SK-N-SH (cell line): ENCODE measurements at regions not wholly inside any gene's neighbourhood (a gene's known extent, or its start where the extent isn't known, plus 50 kb on each side); places are given as distances from the start of the nearest gene placed in this dataset.
A peak's percentile ranks its signal among the peaks of the same experiment; 100 is the strongest.

Experiments
- CTCF ChIA-PET: fragments of 300-600, 350-600 bp; formaldehyde crosslinking; extraction: SDS; loops from one replicate; lab custom pipeline; 2021; lab: Yijun Ruan, JAX
- POLR2A ChIA-PET: fragments of 350-600 bp; sonication (Branson Sonifier 250); formaldehyde crosslinking; extraction: SDS; loops from one replicate; lab custom pipeline; 2020; ENCODE audit warnings: antibody characterized with exemption, inconsistent platforms; lab: Yijun Ruan, JAX
- DNase-seq: peaks from one replicate; pipeline ENCODE4 v3.0.0; 2012
- H2AFZ ChIP-seq: fragments of 200-600 bp; sonication (generic); 2 replicates; pipeline ENCODE4 v1.8.1; 2016; ENCODE audit warnings: antibody characterized with exemption, mild to moderate bottlenecking, low read depth
- H3F3A ChIP-seq: fragments of 200-600 bp; sonication (generic); replicated peaks from 2 replicates; pipeline ENCODE3; 2016; ENCODE audit warnings: antibody characterized with exemption, mild to moderate bottlenecking; ENCODE audit not compliant: insufficient read depth
- H3K27ac ChIP-seq, 2 experiments: fragments of 200-500 bp in 1 of 2; fragments of 200-600 bp in 1 of 2; sonication (Bioruptor generic) in 1 of 2; sonication (generic), shearing (Covaris generic) in 1 of 2; 2 replicates each; pipeline versions ENCODE4 v1.5.1 to v1.6.1; 2014 to 2016; ENCODE audit warnings: low read depth in 2 of 2, inconsistent platforms in 1 of 2, low read length in 1 of 2, mild to moderate bottlenecking in 1 of 2, mixed read lengths in 1 of 2
- H3K27me3 ChIP-seq: fragments of 200-600 bp; sonication (generic), shearing (Covaris generic); 2 replicates; pipeline ENCODE4 v1.6.1; 2016; ENCODE audit warnings: mixed run types; ENCODE audit not compliant: insufficient read depth
- H3K36me3 ChIP-seq, 2 experiments: fragments of 200-500 bp in 1 of 2; fragments of 200-600 bp in 1 of 2; sonication (Bioruptor generic) in 1 of 2; sonication (generic) in 1 of 2; replicated peaks in 1 of 2; 2 replicates each; pipeline versions ENCODE3 to v1.5.1; 2014 to 2016; ENCODE audit warnings: low read length in 1 of 2, mild to moderate bottlenecking in 1 of 2; ENCODE audit not compliant: insufficient read depth in 2 of 2, control insufficient read depth in 1 of 2
- H3K4me1 ChIP-seq, 2 experiments: fragments of 200-500 bp in 1 of 2; fragments of 200-600 bp in 1 of 2; sonication (Bioruptor generic) in 1 of 2; sonication (generic), shearing (Covaris generic) in 1 of 2; 2 replicates each; pipeline versions ENCODE4 v1.5.1 to v1.6.1; 2014 to 2016; ENCODE audit warnings: low read depth in 1 of 2, low read length in 1 of 2, mixed run types in 1 of 2; ENCODE audit not compliant: insufficient read depth in 2 of 2, control insufficient read depth in 1 of 2
- H3K4me2 ChIP-seq: fragments of 200-600 bp; sonication (generic), shearing (Covaris generic); 2 replicates; pipeline ENCODE4 v1.6.1; 2017; ENCODE audit warnings: mixed run types
- H3K4me3 ChIP-seq, 2 experiments: fragments of 200-500 bp in 1 of 2; fragments of 200-600 bp in 1 of 2; sonication (Bioruptor generic) in 1 of 2; sonication (generic), shearing (Covaris generic) in 1 of 2; 2 replicates each; pipeline versions ENCODE4 v1.5.1 to v1.8.1; 2014 to 2016; ENCODE audit warnings: low read depth in 2 of 2, inconsistent platforms in 1 of 2, low read length in 1 of 2, mild to moderate bottlenecking in 1 of 2, mixed read lengths in 1 of 2, moderate library complexity in 1 of 2
- H3K79me2 ChIP-seq: fragments of 200-600 bp; sonication (generic); 2 replicates; pipeline ENCODE4 v1.8.1; 2017; ENCODE audit warnings: mild to moderate bottlenecking; ENCODE audit not compliant: insufficient read depth
- H3K9ac ChIP-seq: fragments of 200-600 bp; sonication (generic); 2 replicates; pipeline ENCODE4 v1.6.1; 2017; ENCODE audit warnings: mixed run types
- H3K9me2 ChIP-seq: fragments of 200-600 bp; sonication (generic); 2 replicates; pipeline ENCODE4 v1.6.1; 2017; ENCODE audit warnings: mixed run types
- H3K9me3 ChIP-seq: fragments of 200-600 bp; sonication (generic); 2 replicates; pipeline ENCODE4 v1.6.1; 2017; ENCODE audit warnings: mixed run types, mild to moderate bottlenecking, moderate library complexity
- H4K20me1 ChIP-seq: fragments of 200-600 bp; sonication (generic); 2 replicates; pipeline ENCODE4 v1.6.1; 2017; ENCODE audit warnings: mild to moderate bottlenecking, mixed run types; ENCODE audit not compliant: insufficient read depth
- EZH2phosphoT487 ChIP-seq: fragments of 200-600 bp; sonication (generic); IDR thresholded peaks from 2 replicates; pipeline ENCODE4 v1.6.1; 2017; ENCODE audit warnings: low read depth, mixed run types, mild to moderate bottlenecking, antibody characterized with exemption, moderate library complexity, borderline replicate concordance
- FOXJ3 ChIP-seq: sonication (generic); formaldehyde crosslinking; IDR thresholded peaks from 2 replicates; pipeline ENCODE4 v1.5.1; 2020; ENCODE audit warnings: mild to moderate bottlenecking, missing genetic modification reagents
- GABPA ChIP-seq: IDR thresholded peaks from 2 replicates; pipeline ENCODE4 v1.4.0; 2012; ENCODE audit warnings: low read depth, mild to moderate bottlenecking
- NRF1 ChIP-seq: IDR thresholded peaks from 2 replicates; pipeline ENCODE4 v1.6.1; 2012; ENCODE audit warnings: low read depth, mild to moderate bottlenecking, low read length
- RAD21 ChIP-seq: IDR thresholded peaks from 2 replicates; pipeline ENCODE4 v1.6.1; 2012; ENCODE audit warnings: mild to moderate bottlenecking, low read length
- SMC3 ChIP-seq: IDR thresholded peaks from 2 replicates; pipeline ENCODE4 v1.6.1; 2012; ENCODE audit warnings: low read depth, low read length, improper control_type of control experiment
- TCF12 ChIP-seq: IDR thresholded peaks from 2 replicates; pipeline ENCODE4 v1.4.0; 2012
- TEAD4 ChIP-seq: IDR thresholded peaks from 2 replicates; pipeline ENCODE4 v1.4.0; 2012; ENCODE audit warnings: mild to moderate bottlenecking, borderline replicate concordance; ENCODE audit not compliant: insufficient read depth
- WGBS: methylation state at CpG from one replicate; pipeline ENCODE4 v1.1.6; 2017; ENCODE audit warnings: low lambda C conversion rate; 5-methylcytosine and 5-hydroxymethylcytosine counted together
- TF ChIP-seq, protein P1 (sequence below): IDR thresholded peaks from 2 replicates; pipeline ENCODE4 v1.6.1; 2012; ENCODE audit warnings: mild to moderate bottlenecking, low read depth, low read length, moderate library complexity
- TF ChIP-seq, protein P2 (sequence below): IDR thresholded peaks from 2 replicates; pipeline ENCODE4 v1.4.0; 2012; ENCODE audit warnings: low read depth
- TF ChIP-seq, protein P3 (sequence below): fragments of 150-350 bp; IDR thresholded peaks from 2 replicates; pipeline ENCODE4 v1.6.1; 2016; ENCODE audit warnings: mild to moderate bottlenecking, low read depth, low read length
- TF ChIP-seq, protein P4 (sequence below): fragments of 200-600 bp; sonication (generic); IDR thresholded peaks from 2 replicates; pipeline ENCODE4 v1.6.1; 2017; ENCODE audit warnings: antibody characterized with exemption, mild to moderate bottlenecking, moderate library complexity

DNA sequence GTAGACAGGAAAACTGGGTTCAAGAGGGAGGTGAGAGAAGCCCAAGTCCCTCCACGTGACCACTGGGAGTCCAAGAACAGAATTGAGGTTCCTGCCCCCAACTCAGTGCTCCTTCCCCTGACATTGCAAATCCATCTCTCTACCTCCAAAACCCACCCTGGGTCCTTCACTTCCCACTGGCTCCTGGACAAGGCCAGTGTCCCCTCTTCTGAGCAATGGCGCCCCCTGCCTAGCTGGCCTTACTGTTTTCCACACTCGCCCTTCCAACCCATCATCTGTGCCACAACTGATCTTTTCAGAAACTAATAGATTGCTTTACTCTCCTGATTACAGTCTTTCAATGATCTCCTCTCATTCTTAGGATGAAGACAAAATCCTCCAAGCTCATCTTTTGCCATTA lies 200.3 kb downstream of the ANKRD60 start:
- CTCF ChIA-PET: interaction anchor here (0.6 to 1.5 kb wide), 4 partner anchors 11 to 317 kb away, joined by 3 to 7 read pairs (median 4); no protein-coding TSS in a partner anchor

DNA sequence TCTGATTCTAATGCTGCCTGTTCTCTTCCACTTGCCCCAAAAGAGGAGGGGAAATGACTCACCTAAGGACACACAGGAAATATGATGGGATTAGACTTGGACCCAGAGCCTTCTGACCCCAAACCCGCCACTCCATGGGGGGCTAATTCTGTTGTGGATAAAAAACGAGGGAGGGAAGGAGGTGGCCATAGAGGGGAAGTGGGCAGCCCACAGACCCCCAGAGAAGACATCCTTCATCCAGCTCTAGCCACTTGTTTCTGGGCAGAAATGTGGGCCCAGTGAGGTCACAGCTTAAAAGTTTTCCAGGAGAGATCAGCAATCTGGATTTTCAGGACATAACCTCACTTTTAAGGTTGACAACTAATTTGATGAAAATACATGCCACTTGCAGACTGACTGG lies 202.1 kb downstream of the ANKRD60 start:
- Histone ChIP-seq H3K4me3 (no peak overlapping the region), H3K79me2 (no peaks in the 10 kb centered on the region), H3K4me2 (no peak overlapping the region), H3K27me3 (no peaks in the 10 kb centered on the region), H2AFZ (no peak overlapping the region), H4K20me1 (no peaks in the 10 kb centered on the region), H3K36me3 (no peaks in the 10 kb centered on the region), H3K27ac (no peak overlapping the region), H3K9me3 (no peaks in the 10 kb centered on the region), H3K9me2 (no peaks in the 10 kb centered on the region), H3F3A (no peaks in the 10 kb centered on the region), H3K9ac (no peak overlapping the region), H3K4me1 (peaks cover 0 to 18% of the 10 kb centered on the region in 2 experiments; a peak in 2 of 4 replicates)
- ChIA-PET CTCF (interaction anchor here (1.5 to 2.2 kb wide), 2 partner anchors 28 to 61 kb away, joined by 3 to 8 read pairs; no protein-coding TSS in a partner anchor), POLR2A (no interaction called here)
- DNase-seq: no peak
- 30% methylated on average over 2 of the region's 2 CpGs for WGBS
- no peak for TF ChIP-seq EZH2phosphoT487
- TF ChIP-seq, protein P1, sequence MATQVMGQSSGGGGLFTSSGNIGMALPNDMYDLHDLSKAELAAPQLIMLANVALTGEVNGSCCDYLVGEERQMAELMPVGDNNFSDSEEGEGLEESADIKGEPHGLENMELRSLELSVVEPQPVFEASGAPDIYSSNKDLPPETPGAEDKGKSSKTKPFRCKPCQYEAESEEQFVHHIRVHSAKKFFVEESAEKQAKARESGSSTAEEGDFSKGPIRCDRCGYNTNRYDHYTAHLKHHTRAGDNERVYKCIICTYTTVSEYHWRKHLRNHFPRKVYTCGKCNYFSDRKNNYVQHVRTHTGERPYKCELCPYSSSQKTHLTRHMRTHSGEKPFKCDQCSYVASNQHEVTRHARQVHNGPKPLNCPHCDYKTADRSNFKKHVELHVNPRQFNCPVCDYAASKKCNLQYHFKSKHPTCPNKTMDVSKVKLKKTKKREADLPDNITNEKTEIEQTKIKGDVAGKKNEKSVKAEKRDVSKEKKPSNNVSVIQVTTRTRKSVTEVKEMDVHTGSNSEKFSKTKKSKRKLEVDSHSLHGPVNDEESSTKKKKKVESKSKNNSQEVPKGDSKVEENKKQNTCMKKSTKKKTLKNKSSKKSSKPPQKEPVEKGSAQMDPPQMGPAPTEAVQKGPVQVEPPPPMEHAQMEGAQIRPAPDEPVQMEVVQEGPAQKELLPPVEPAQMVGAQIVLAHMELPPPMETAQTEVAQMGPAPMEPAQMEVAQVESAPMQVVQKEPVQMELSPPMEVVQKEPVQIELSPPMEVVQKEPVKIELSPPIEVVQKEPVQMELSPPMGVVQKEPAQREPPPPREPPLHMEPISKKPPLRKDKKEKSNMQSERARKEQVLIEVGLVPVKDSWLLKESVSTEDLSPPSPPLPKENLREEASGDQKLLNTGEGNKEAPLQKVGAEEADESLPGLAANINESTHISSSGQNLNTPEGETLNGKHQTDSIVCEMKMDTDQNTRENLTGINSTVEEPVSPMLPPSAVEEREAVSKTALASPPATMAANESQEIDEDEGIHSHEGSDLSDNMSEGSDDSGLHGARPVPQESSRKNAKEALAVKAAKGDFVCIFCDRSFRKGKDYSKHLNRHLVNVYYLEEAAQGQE: no peak
- TF ChIP-seq, protein P2, sequence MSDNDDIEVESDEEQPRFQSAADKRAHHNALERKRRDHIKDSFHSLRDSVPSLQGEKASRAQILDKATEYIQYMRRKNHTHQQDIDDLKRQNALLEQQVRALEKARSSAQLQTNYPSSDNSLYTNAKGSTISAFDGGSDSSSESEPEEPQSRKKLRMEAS: no peak
- no peak for TF ChIP-seq TEAD4
- no peak for TF ChIP-seq TCF12
- no peak for TF ChIP-seq NRF1
- TF ChIP-seq, protein P3, sequence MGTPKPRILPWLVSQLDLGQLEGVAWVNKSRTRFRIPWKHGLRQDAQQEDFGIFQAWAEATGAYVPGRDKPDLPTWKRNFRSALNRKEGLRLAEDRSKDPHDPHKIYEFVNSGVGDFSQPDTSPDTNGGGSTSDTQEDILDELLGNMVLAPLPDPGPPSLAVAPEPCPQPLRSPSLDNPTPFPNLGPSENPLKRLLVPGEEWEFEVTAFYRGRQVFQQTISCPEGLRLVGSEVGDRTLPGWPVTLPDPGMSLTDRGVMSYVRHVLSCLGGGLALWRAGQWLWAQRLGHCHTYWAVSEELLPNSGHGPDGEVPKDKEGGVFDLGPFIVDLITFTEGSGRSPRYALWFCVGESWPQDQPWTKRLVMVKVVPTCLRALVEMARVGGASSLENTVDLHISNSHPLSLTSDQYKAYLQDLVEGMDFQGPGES: no peak

More for the DNA sequence above, 200.3 kb downstream of the ANKRD60 start:
- 83% methylated on average over 3 of the region's 3 CpGs for WGBS
- Histone ChIP-seq H3K9ac (no peak overlapping the region), H3K36me3 (no peaks in the 10 kb centered on the region), H3K4me2 (no peak overlapping the region), H2AFZ (no peak overlapping the region), H3K9me2 (no peaks in the 10 kb centered on the region), H4K20me1 (no peaks in the 10 kb centered on the region), H3K4me3 (no peak overlapping the region), H3K9me3 (no peaks in the 10 kb centered on the region), H3K79me2 (no peaks in the 10 kb centered on the region), H3K27ac (no peak overlapping the region), H3K4me1 (peaks cover 0 to 10% of the 10 kb centered on the region in 2 experiments; a peak in 2 of 4 replicates), H3F3A (no peaks in the 10 kb centered on the region), H3K27me3 (no peaks in the 10 kb centered on the region)
- POLR2A ChIA-PET: no interaction called here
- DNase-seq: no peak
- TF ChIP-seq RAD21 (peak; percentile 54), SMC3 (peak; percentile 12; the same call in 1 of the 2 replicates), GABPA (no peak), FOXJ3 (CRISPR knock-in tag) (no peak)
- TF ChIP-seq, protein P4, sequence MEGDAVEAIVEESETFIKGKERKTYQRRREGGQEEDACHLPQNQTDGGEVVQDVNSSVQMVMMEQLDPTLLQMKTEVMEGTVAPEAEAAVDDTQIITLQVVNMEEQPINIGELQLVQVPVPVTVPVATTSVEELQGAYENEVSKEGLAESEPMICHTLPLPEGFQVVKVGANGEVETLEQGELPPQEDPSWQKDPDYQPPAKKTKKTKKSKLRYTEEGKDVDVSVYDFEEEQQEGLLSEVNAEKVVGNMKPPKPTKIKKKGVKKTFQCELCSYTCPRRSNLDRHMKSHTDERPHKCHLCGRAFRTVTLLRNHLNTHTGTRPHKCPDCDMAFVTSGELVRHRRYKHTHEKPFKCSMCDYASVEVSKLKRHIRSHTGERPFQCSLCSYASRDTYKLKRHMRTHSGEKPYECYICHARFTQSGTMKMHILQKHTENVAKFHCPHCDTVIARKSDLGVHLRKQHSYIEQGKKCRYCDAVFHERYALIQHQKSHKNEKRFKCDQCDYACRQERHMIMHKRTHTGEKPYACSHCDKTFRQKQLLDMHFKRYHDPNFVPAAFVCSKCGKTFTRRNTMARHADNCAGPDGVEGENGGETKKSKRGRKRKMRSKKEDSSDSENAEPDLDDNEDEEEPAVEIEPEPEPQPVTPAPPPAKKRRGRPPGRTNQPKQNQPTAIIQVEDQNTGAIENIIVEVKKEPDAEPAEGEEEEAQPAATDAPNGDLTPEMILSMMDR: peak; percentile 37; the same call in 1 of the 2 replicates
- TF ChIP-seq, protein P1: no peak
- TF ChIP-seq, protein P2: no peak
